ENCODE measurements at regions not wholly inside any gene's neighbourhood (a gene's known extent, or its start where the extent isn't known, plus 50 kb on each side); places are given as distances from the start of the nearest gene placed in this dataset.
"Not testable (repeated sequence)": the region's sequence is repeated elsewhere in the genome, so short reads cannot be mapped to it uniquely, and the experiment has no call there.

DNA sequence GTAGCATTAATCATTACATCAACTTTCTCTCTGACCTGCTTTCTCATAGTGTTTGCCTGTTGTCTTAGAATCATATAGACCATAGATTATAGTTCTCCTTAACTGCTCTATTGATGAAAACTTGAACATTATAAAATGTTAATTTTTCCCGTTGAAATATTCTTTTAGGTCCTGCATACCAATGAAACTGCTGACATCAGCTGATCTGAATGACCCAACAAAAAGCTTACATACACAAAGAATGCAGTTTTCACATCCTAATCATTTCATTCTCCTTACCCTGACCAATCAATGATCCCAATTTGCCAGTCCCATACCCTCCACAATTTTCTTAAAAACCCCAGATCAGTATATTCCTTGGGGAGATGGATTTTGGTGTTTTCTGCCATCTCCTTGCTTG lies 302.9 kb upstream of the MBL2 start:
- FAIRE-seq (no peak), DNase-seq (ENCODE audit: insufficient read length, low spot score) (no peak)
- no peak for TF ChIP-seq POLR2A (IDR thresholded peaks at IDR 0.05; ENCODE audit: low read depth, low read length)
- TF ChIP-seq SPI1 (IDR thresholded peaks at IDR 0.05; ENCODE audit: low read depth, low read length) = no peak
- TF ChIP-seq POU2F2 (IDR thresholded peaks at IDR 0.05; ENCODE audit: low read depth, low read length) = no peak
- TF ChIP-seq TAF1 (IDR thresholded peaks at IDR 0.05; ENCODE audit: low read depth, low read length) = no peak
- no peak for TF ChIP-seq POLR2AphosphoS5 (IDR thresholded peaks at IDR 0.05; ENCODE audit: low read depth, low read length)
- TF ChIP-seq PAX5 (IDR thresholded peaks at IDR 0.05; ENCODE audit: insufficient read depth, low read length, severe bottlenecking) = no peak

DNA sequence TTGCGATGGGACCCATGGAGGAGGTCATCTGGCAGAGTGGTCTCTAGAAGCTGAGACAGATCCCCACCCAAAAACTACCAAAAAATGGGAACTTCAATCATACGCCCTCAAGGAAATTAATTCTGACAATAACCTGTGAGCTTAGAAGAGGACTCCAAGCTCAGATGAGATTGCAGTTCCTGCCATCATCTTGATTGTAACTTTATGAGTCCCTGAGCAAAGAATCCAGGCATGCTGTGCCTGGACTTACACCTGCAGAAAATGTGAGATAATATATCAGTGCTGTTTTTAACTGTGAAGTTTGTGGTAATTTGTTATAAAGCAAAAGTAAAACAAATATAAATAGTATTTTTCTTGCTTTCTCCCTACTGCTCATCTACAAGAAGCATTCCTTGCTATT lies 299.6 kb upstream of the MBL2 start:
- DNase-seq (ENCODE audit: insufficient read length, low spot score) (no peak), FAIRE-seq (no peak)
- TF ChIP-seq PAX5 (IDR thresholded peaks at IDR 0.05; ENCODE audit: insufficient read depth, low read length, severe bottlenecking) (no peak), POLR2A (IDR thresholded peaks at IDR 0.05; ENCODE audit: low read depth, low read length) (no peak), POLR2AphosphoS5 (IDR thresholded peaks at IDR 0.05; ENCODE audit: low read depth, low read length) (no peak), TAF1 (IDR thresholded peaks at IDR 0.05; ENCODE audit: low read depth, low read length) (no peak), POU2F2 (IDR thresholded peaks at IDR 0.05; ENCODE audit: low read depth, low read length) (no peak), SPI1 (IDR thresholded peaks at IDR 0.05; ENCODE audit: low read depth, low read length) (no peak)

DNA sequence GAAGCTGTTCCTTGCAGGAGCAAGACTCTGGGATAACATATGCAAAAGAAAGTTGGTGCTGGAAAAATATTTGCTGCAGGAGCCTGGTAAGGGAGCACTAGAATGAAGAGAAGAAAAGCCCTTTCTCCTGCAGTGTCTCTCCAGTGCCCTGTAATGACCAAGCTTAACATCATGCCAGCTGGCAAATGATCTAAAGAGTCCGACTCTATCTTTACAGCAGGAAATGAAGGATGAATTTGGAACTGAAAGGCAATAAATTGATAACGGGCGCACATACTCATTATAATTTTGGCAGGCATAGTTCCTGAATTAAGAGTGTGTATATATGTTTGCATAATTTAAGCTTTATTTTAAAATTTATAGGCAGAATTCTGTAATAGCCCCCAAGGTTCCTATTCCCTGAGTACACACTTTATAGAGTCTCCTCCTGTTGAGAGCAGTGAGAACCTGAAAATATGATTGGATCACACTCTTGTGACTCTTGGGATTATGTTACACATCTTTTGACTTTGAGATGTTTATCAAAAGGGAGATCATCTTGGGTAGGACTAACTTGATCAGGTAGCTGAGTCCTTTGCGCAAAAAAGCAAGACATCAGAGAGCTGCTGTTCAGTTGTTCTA lies 299.0 kb upstream of the MBL2 start:
- TF ChIP-seq PAX5 (IDR thresholded peaks at IDR 0.05; ENCODE audit: insufficient read depth, low read length, severe bottlenecking) (no peak), POU2F2 (IDR thresholded peaks at IDR 0.05; ENCODE audit: low read depth, low read length) (no peak), POLR2A (IDR thresholded peaks at IDR 0.05; ENCODE audit: low read depth, low read length) (no peak), TAF1 (IDR thresholded peaks at IDR 0.05; ENCODE audit: low read depth, low read length) (no peak), POLR2AphosphoS5 (IDR thresholded peaks at IDR 0.05; ENCODE audit: low read depth, low read length) (no peak), SPI1 (IDR thresholded peaks at IDR 0.05; ENCODE audit: low read depth, low read length) (no peak)
- DNase-seq (ENCODE audit: insufficient read length, low spot score) (no peak), FAIRE-seq (no peak)

DNA sequence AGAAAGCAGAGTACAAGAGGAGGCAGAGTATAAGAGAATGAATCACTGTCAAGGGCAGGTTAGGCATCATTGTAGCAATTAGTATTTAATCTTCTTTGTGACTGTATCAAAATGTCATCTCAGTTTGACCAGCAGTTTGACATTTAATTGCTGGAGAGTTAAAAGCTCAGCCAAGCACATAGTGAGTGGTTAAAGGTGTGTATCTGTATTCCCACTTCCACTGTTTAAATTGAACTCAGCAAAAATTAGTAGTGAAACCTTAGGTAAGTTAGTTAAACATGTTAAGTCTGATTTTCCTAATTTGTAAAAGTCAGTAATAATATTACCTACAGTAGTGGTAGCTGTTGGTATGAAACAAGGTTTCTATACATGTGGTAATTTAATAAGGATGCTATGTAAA lies 296.4 kb upstream of the MBL2 start:
- TF ChIP-seq POLR2AphosphoS5 (IDR thresholded peaks at IDR 0.05; ENCODE audit: low read depth, low read length) (no peak), SPI1 (IDR thresholded peaks at IDR 0.05; ENCODE audit: low read depth, low read length) (no peak), TAF1 (IDR thresholded peaks at IDR 0.05; ENCODE audit: low read depth, low read length) (no peak), POLR2A (IDR thresholded peaks at IDR 0.05; ENCODE audit: low read depth, low read length) (no peak), POU2F2 (IDR thresholded peaks at IDR 0.05; ENCODE audit: low read depth, low read length) (no peak), PAX5 (IDR thresholded peaks at IDR 0.05; ENCODE audit: insufficient read depth, low read length, severe bottlenecking) (no peak)
- DNase-seq (ENCODE audit: insufficient read length, low spot score) (no peak), FAIRE-seq (no peak)

DNA sequence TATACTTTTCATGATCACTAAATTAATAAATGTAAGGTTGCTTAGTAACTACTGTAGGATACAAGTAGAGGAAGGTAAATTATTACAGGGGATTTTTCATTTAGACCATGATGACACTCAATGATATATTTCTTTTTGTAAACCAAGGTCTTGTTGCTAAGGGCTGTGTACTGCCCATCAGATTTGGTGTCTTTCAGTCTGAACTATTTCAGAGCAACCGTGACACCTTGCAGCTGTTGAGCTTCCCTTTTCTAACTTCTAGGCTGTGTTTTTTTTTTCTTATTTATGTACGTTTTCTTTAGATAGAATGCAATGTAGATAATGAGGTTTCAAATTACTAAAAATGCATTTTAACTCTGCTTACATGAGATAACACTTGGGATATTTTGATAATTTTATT lies 292.0 kb upstream of the MBL2 start:
- FAIRE-seq (no peak), DNase-seq (ENCODE audit: insufficient read length, low spot score) (no peak)
- TF ChIP-seq POU2F2 (IDR thresholded peaks at IDR 0.05; ENCODE audit: low read depth, low read length) (no peak), SPI1 (IDR thresholded peaks at IDR 0.05; ENCODE audit: low read depth, low read length) (no peak), POLR2AphosphoS5 (IDR thresholded peaks at IDR 0.05; ENCODE audit: low read depth, low read length) (no peak), PAX5 (IDR thresholded peaks at IDR 0.05; ENCODE audit: insufficient read depth, low read length, severe bottlenecking) (no peak), POLR2A (IDR thresholded peaks at IDR 0.05; ENCODE audit: low read depth, low read length) (no peak), TAF1 (IDR thresholded peaks at IDR 0.05; ENCODE audit: low read depth, low read length) (no peak)

DNA sequence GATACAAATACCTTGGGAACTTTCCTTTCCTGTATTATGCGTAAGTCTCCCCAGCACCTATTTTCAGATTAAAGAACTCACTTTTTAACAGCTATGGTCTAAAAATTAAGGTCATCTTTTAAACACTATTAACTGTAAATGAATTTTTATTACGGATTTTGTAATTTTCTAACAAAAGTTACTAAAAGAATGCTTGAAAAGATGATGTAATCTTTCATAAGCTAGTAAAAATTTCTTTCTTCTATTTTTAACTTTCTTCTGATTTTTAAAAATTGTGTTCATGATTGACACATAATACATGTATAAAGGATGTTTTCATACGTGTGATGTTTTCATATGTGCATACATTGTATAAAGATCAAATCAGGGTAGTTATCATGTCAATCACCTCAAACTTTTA lies 291.2 kb upstream of the MBL2 start:
- TF ChIP-seq POLR2A (IDR thresholded peaks at IDR 0.05; ENCODE audit: low read depth, low read length) (no peak), TAF1 (IDR thresholded peaks at IDR 0.05; ENCODE audit: low read depth, low read length) (no peak), SPI1 (IDR thresholded peaks at IDR 0.05; ENCODE audit: low read depth, low read length) (no peak), POU2F2 (IDR thresholded peaks at IDR 0.05; ENCODE audit: low read depth, low read length) (no peak), PAX5 (IDR thresholded peaks at IDR 0.05; ENCODE audit: insufficient read depth, low read length, severe bottlenecking) (no peak), POLR2AphosphoS5 (IDR thresholded peaks at IDR 0.05; ENCODE audit: low read depth, low read length) (no peak)
- no peak for FAIRE-seq
- no peak for DNase-seq (ENCODE audit: insufficient read length, low spot score)

DNA sequence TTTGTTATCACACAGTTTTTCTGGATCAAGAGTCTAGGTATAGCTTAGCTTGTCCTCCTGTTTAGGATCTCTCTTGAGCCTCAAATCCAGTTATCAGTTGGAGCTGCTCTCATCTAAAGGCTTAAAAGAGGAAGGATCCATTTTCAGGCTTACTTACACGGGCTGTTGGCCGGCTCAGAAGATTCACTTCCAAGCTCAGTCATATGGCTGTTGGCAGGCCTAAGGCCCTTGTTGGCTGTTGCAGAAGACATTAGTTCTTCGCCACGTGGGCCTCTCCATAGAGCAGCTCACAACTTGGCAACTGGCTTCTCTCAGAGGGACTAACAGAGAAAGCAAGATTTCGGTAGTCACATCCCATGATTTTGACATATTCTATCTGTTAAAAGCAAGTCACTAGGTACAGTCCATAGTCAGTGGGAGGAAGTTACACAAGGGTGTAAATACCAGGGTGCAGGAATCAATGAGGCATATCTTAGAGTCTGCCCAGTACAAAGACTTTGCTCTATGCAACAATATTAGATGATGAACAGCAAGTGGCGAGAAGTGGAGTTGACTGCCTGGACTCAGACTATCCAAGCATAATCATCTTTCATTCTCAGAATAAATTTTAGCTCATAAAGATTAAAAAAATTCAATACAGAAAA lies 280.1 kb upstream of the MBL2 start:
- FAIRE-seq = peak; percentile 16
- no peak for DNase-seq (ENCODE audit: insufficient read length, low spot score)

DNA sequence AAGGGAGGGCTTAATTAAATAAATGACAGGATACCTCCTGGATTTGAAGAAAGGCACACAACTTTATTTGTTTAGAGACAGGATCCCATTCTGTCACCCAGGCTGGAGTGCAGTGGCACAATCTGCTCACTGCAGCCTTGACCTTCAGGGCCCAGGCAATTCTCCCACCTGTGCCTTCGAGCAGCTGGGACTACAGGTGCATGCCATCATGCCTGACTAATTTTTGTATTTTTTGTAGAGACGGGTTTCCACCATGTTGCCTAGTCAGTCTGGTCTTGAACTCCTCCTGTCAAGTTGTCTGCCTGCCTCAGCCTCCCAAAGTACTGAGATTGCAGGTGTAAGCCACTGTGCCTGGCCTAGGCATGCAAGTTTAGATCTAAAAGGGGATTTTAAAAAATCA lies 272.7 kb upstream of the MBL2 start:
- no peak for FAIRE-seq
- TF ChIP-seq POLR2A (IDR thresholded peaks at IDR 0.05; ENCODE audit: low read depth, low read length) (no peak), POU2F2 (IDR thresholded peaks at IDR 0.05; ENCODE audit: low read depth, low read length) (no peak), POLR2AphosphoS5 (IDR thresholded peaks at IDR 0.05; ENCODE audit: low read depth, low read length) (no peak), SPI1 (IDR thresholded peaks at IDR 0.05; ENCODE audit: low read depth, low read length) (no peak), TAF1 (IDR thresholded peaks at IDR 0.05; ENCODE audit: low read depth, low read length) (no peak), PAX5 (IDR thresholded peaks at IDR 0.05; ENCODE audit: insufficient read depth, low read length, severe bottlenecking) (no peak)
- DNase-seq (ENCODE audit: insufficient read length, low spot score) = no peak

More for the DNA sequence above, 280.1 kb upstream of the MBL2 start:
- TF ChIP-seq POU2F2 (IDR thresholded peaks at IDR 0.05; ENCODE audit: low read depth, low read length) (no peak), POLR2A (IDR thresholded peaks at IDR 0.05; ENCODE audit: low read depth, low read length) (no peak)

DNA sequence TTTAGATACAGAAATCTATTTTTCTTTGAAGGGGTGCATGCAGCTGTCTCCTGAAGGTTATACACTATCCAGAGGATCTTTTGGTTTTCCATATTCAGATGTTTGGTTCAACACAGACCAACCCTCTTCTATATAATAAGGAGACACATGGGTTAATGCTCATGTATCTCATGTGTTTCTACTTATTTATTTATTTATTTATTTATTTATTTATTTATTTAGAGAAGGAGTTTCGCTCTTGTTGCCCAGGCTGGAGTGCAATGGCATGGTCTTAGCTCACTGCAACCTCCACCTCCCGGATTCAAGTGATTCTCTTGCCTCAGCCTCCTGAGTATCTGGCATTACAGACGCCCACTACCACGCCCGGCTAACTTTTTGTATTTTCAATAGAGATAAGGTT lies 263.2 kb upstream of the MBL2 start:
- FAIRE-seq = not testable (repeated sequence)

DNA sequence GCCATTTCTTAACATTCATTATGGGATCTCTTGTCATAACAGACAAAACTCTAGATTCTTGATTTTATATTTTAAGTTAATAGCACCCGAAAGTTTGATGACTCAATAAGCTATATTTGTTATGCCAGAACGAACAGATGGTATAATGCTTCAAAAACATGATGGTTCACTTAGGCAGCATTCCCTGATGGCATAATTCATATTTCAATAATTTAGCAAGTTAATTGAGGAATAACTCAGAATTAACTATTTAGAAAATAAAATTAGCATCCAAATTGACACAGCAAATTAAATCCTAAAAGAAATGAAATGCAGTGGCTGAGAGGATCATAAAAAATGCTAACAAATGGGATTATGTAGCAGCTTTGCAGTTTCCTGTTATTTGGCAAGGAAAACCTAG lies 260.8 kb upstream of the MBL2 start:
- no peak for DNase-seq (ENCODE audit: insufficient read length, low spot score)
- no peak for FAIRE-seq
- TF ChIP-seq TAF1 (IDR thresholded peaks at IDR 0.05; ENCODE audit: low read depth, low read length) (no peak), POLR2A (IDR thresholded peaks at IDR 0.05; ENCODE audit: low read depth, low read length) (no peak), POLR2AphosphoS5 (IDR thresholded peaks at IDR 0.05; ENCODE audit: low read depth, low read length) (no peak), SPI1 (IDR thresholded peaks at IDR 0.05; ENCODE audit: low read depth, low read length) (no peak), POU2F2 (IDR thresholded peaks at IDR 0.05; ENCODE audit: low read depth, low read length) (no peak), PAX5 (IDR thresholded peaks at IDR 0.05; ENCODE audit: insufficient read depth, low read length, severe bottlenecking) (no peak)

More for the DNA sequence above, 263.2 kb upstream of the MBL2 start:
- DNase-seq (ENCODE audit: insufficient read length, low spot score) = not testable (repeated sequence)

DNA sequence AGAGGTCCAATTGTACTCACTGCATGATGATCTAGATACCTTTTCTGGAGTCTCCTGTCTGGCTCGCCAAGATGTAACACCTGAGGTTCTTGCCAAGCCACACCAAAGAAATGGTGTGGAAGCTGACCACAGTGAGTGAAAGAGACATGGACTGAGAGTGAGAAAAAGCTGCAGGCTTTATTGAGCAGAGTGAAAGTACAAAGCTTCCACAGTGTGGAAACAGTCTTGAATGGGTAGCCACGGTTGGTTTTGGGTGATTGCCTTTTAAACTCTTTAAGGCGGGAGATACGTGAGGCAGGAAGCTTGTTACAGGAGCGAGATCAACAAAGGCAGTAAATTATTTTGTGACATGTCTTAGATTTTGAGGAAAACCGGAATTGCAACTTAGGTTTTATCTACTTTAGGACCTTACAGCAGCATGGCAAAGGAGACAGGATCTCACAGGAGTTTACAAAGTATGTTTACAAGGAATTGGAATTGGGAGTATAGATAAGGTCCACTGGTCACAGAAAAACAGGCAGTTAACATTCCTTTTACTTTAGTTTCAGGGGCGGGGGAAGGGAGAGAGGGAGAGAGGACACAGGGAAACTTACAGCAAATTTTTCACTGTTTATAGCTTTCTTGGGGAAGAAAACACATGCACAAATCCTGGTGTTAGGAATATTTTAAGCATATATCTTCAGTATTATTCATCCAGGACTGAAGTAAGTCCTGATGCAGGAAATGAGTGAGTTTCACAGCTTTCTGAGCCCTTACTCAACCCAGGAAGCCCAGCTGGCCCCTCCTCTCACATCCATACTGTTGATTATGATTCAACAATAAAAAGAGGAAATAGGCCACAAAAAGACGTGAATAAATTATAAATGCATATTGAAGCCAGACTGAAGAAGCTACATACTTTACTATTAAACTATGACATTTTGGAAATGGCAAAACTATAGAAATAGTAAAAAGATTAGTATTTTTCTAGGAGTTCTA lies 257.6 kb upstream of the MBL2 start:
- DNase-seq (ENCODE audit: insufficient read length, low spot score) = not testable (repeated sequence)
- peak; percentile 68 for FAIRE-seq
